ENCODE measurements at regions not wholly inside any gene's neighbourhood (a gene's known extent, or its start where the extent isn't known, plus 50 kb on each side); places are given as distances from the start of the nearest gene placed in this dataset.
"Not testable (repeated sequence)": the region's sequence is repeated elsewhere in the genome, so short reads cannot be mapped to it uniquely, and the experiment has no call there.

GRCh38 chr11:105361651-105362050 is 222.1 kb upstream of the CARD18 start:
- DNase-seq, result no peak
- H3K9ac ChIP-seq (ENCODE audit: low read depth in 2 of 2, low read length in 2 of 2), result no peak overlapping the region
- no peak overlapping the region for H3K27ac ChIP-seq
- no peaks in the 10 kb centered on the region for H3K9me3 ChIP-seq
- TF ChIP-seq, protein P1, sequence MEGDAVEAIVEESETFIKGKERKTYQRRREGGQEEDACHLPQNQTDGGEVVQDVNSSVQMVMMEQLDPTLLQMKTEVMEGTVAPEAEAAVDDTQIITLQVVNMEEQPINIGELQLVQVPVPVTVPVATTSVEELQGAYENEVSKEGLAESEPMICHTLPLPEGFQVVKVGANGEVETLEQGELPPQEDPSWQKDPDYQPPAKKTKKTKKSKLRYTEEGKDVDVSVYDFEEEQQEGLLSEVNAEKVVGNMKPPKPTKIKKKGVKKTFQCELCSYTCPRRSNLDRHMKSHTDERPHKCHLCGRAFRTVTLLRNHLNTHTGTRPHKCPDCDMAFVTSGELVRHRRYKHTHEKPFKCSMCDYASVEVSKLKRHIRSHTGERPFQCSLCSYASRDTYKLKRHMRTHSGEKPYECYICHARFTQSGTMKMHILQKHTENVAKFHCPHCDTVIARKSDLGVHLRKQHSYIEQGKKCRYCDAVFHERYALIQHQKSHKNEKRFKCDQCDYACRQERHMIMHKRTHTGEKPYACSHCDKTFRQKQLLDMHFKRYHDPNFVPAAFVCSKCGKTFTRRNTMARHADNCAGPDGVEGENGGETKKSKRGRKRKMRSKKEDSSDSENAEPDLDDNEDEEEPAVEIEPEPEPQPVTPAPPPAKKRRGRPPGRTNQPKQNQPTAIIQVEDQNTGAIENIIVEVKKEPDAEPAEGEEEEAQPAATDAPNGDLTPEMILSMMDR (IDR thresholded peaks at IDR 0.05), result no peak
- H3K4me1 ChIP-seq, result no peaks in the 10 kb centered on the region
- H3K27me3 ChIP-seq, result no peaks in the 10 kb centered on the region
- no peaks in the 10 kb centered on the region for H3K36me3 ChIP-seq
- intact Hi-C loops (cut with DNase I), result no loop called here
- no peak overlapping the region for H3K4me3 ChIP-seq

GRCh38 chr11:105357764-105358163 is 218.2 kb upstream of the CARD18 start:
- Histone ChIP-seq H3K27me3 (no peaks in the 10 kb centered on the region), H3K9me3 (no peaks in the 10 kb centered on the region), H3K4me1 (no peaks in the 10 kb centered on the region), H3K4me3 (no peak overlapping the region), H3K36me3 (no peaks in the 10 kb centered on the region), H3K27ac (no peak overlapping the region), H3K9ac (ENCODE audit: low read depth in 2 of 2, low read length in 2 of 2) (no peak overlapping the region)
- TF ChIP-seq, protein P1 (IDR thresholded peaks at IDR 0.05), result no peak
- intact Hi-C loops (cut with DNase I), result no loop called here
- DNase-seq, result no peak

DNA sequence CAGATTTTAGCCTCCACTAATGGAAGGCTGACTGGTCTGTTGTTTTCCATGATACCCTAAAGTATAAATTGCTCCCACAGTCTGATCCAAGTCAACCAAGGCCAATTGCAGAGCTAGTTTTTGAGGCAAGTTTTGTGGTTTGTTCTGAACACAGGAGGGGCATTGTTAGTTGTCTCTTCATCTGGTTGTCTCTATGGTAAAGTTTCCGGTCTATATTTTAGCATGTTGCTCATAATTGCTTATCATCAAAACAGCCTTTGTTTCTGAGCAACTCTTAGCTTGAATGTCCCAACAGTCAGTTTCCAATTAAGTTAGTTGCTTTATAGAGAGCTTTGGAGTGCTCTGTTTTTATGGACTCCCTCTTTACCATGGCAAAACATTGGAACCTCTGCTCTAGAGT is 217.6 kb upstream of the CARD18 start:
- Histone ChIP-seq H3K27ac (no peak overlapping the region), H3K4me1 (no peaks in the 10 kb centered on the region), H3K4me3 (no peak overlapping the region), H3K36me3 (no peaks in the 10 kb centered on the region), H3K27me3 (no peaks in the 10 kb centered on the region), H3K9ac (ENCODE audit: low read depth in 2 of 2, low read length in 2 of 2) (no peak overlapping the region), H3K9me3 (no peaks in the 10 kb centered on the region)
- no peak for DNase-seq
- TF ChIP-seq, protein P1 (IDR thresholded peaks at IDR 0.05), result no peak
- intact Hi-C loops (cut with DNase I), result no loop called here

DNA sequence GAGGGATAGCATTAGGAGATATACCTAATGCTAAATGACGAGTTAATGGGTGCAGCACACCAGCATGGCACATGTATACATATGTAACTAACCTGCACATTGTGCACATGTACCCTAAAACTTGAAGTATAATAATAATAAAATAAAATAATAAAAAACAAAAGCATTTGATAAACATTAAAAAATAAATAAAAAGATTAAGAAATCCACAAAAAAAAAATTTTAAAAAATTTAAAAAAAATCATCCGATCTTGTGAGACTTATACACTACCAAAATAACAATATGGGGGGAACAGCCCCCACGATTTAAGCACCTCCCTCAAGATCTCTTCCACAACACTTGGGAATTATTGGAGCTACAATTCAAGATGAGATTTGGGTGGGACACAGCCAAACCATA is 210.3 kb upstream of the CARD18 start:
- H3K4me3 ChIP-seq; H3K4me1 ChIP-seq; DNase-seq; H3K27me3 ChIP-seq; H3K9ac ChIP-seq (ENCODE audit: low read depth in 2 of 2, low read length in 2 of 2); intact Hi-C loops (cut with DNase I); H3K9me3 ChIP-seq; H3K36me3 ChIP-seq; H3K27ac ChIP-seq: not testable (repeated sequence)

DNA sequence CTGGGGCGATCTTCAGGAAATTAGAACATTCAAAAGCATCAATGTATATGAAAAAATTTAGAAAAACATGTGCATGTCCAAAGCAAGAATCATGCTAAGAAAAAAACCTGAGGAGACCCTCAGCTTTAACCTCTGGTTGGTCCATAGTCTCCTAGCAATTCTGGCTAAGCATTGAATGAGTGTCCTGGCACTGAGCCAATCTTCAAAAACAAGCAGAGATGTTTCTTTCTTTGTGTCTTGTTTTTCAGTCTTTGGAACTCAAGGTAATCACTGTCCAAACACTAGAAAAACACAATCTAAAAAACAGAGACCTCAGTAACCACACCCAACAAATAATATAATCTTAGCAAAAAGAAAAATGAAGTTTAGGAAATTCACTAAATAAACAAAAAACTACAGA is 205.4 kb upstream of the CARD18 start:
- TF ChIP-seq, protein P1 (IDR thresholded peaks at IDR 0.05), result no peak
- Histone ChIP-seq H3K4me1 (no peaks in the 10 kb centered on the region), H3K36me3 (no peaks in the 10 kb centered on the region), H3K9ac (ENCODE audit: low read depth in 2 of 2, low read length in 2 of 2) (no peak overlapping the region), H3K9me3 (peaks cover 3% of the 10 kb centered on the region), H3K27ac (no peak overlapping the region), H3K4me3 (no peak overlapping the region), H3K27me3 (no peaks in the 10 kb centered on the region)
- intact Hi-C loops (cut with DNase I), result no loop called here
- no peak for DNase-seq

DNA sequence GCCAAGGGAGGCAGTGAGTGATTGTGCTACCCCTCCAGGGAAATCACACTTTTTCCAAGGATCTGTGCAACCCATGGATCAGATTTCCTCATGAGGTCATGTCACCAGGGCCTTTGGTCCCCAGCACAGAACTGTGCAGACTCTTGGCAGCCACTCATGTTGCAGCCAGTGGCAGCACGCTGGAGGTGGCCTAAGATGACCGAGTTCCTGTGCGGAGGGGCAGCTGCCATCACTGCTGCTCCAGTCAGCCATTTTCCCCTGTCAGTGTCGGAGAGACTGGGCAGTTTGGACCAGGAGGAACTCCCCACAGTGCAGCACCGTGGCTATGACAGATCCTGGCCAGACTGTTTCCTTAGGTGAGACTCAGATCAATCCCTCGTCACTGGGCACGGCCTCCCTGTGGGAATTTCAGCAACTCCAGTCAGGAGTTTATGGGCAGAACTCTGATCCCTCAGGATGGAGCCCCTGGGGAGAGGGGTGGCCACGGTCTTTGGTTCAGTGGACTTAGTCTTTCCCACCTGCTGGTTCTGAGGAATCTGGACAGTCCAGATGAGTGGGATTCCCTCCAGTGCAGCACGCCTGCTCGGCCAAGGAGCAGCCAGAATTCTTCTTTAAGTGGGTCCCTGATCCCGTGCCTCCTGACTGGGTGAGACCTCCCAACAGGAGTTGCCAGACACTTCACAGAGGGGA is 194.6 kb upstream of the CARD18 start:
- H3K9me3 ChIP-seq, result no peaks in the 10 kb centered on the region
- TF ChIP-seq, protein P1 (IDR thresholded peaks at IDR 0.05), result no peak
- intact Hi-C loops (cut with DNase I), result no loop called here
- H3K9ac ChIP-seq (ENCODE audit: low read depth in 2 of 2, low read length in 2 of 2), result no peak overlapping the region
- H3K27ac ChIP-seq, result no peak overlapping the region
- no peaks in the 10 kb centered on the region for H3K36me3 ChIP-seq
- no peaks in the 10 kb centered on the region for H3K27me3 ChIP-seq
- no peak for DNase-seq
- H3K4me1 ChIP-seq, result no peaks in the 10 kb centered on the region
- H3K4me3 ChIP-seq, result no peak overlapping the region
